A549 (cell line): ENCODE measurements at regions not wholly inside any gene's neighbourhood (a gene's known extent, or its start where the extent isn't known, plus 50 kb on each side); places are given as distances from the start of the nearest gene placed in this dataset.

ENCODE experiments used
- ATAC-seq, 2 experiments: fragments of 200-7000 bp in 1 of 2; fragments of >200 bp in 1 of 2; cut with Nextera tagmentation in 1 of 2; cut with Tn5 transposase in 1 of 2; 3 replicates each; pipeline versions ENCODE4 v1.8.0 to v1.9.1; 2018 to 2020; ENCODE audit warnings: mild to moderate bottlenecking in 1 of 2, moderate library complexity in 1 of 2
- CTCF ChIA-PET: fragments of 300-600 bp; sonication (Branson Sonifier 250); formaldehyde crosslinking; extraction: SDS; loops from one replicate; lab custom pipeline; 2021; ENCODE audit warnings: antibody characterized with exemption, inconsistent platforms; lab: Yijun Ruan, JAX
- POLR2A ChIA-PET: fragments of 350-600 bp; formaldehyde crosslinking; extraction: SDS; loops from one replicate; lab custom pipeline; 2021; ENCODE audit warnings: antibody characterized with exemption, inconsistent platforms; lab: Yijun Ruan, JAX
- DNase-seq, 2 experiments: peaks; one replicate each; pipeline versions ENCODE4 v3.0.0 to v3.0.0-alpha.2; 2011 to 2016; ENCODE audit warnings: low read depth in 1 of 2, low spot score in 1 of 2
- FAIRE-seq: peaks from 2 replicates; lab custom pipeline; 2011; peaks lifted over from hg19 to GRCh38; lab: Jason Lieb, UNC
- H3K27ac ChIP-seq, 2 experiments: fragments of >200 bp; sonication (Bioruptor Twin); formaldehyde crosslinking; 3 replicates each; pipeline ENCODE4 v1.5.1; 2016 to 2017
- H3K4me1 ChIP-seq: fragments of >200 bp; sonication (Bioruptor Twin); formaldehyde crosslinking; 3 replicates; pipeline ENCODE4 v1.6.1; 2016
- H3K4me2 ChIP-seq: fragments of >200 bp; sonication (Bioruptor Twin); formaldehyde crosslinking; 3 replicates; pipeline ENCODE4 v1.6.1; 2016
- H3K4me3 ChIP-seq: fragments of >200 bp; sonication (Bioruptor Twin); formaldehyde crosslinking; 3 replicates; pipeline ENCODE4 v1.5.1; 2016
- H3K9me3 ChIP-seq: fragments of >200 bp; sonication (Bioruptor Twin); formaldehyde crosslinking; 3 replicates; pipeline ENCODE4 v1.6.1; 2016
- CBX2 ChIP-seq: fragments of 200-600 bp; sonication (generic); IDR thresholded peaks from 2 replicates; pipeline ENCODE4 v1.6.1; 2016; ENCODE audit warnings: low read depth, mild to moderate bottlenecking, borderline replicate concordance
- E2F6 ChIP-seq: IDR thresholded peaks from 2 replicates; pipeline ENCODE4 v1.6.1; 2012; ENCODE audit warnings: low read depth, borderline replicate concordance
- EHMT2 ChIP-seq: fragments of 200-600 bp; sonication (generic); IDR thresholded peaks from 2 replicates; pipeline ENCODE4 v1.6.1; 2016; ENCODE audit warnings: antibody characterized with exemption, low read depth, mild to moderate bottlenecking, moderate library complexity
- GATA3 ChIP-seq: IDR thresholded peaks from 2 replicates; pipeline ENCODE4 v1.6.1; 2012; ENCODE audit warnings: borderline replicate concordance
- HES2 ChIP-seq: fragments of >200 bp; sonication (Bioruptor Twin); formaldehyde crosslinking; IDR thresholded peaks from 2 replicates; pipeline ENCODE4 v1.6.1; 2016
- HEYL ChIP-seq: fragments of 250-450 bp; sonication (Bioruptor Pico); IDR thresholded peaks from 2 replicates; pipeline ENCODE4 v1.8.0; 2021; ENCODE audit warnings: mild to moderate bottlenecking, moderate library complexity
- HMGXB4 ChIP-seq: fragments of 250-450 bp; sonication (Bioruptor Pico); IDR thresholded peaks from 2 replicates; pipeline ENCODE4 v1.5.0; 2021; ENCODE audit warnings: mild to moderate bottlenecking, moderate library complexity, borderline replicate concordance
- HOXA7 ChIP-seq: fragments of 250-450 bp; sonication (Bioruptor Pico); IDR thresholded peaks from 2 replicates; pipeline ENCODE4 v1.5.0; 2020; ENCODE audit warnings: mild to moderate bottlenecking, moderate library complexity
- HOXB13 ChIP-seq: fragments of 250-450 bp; sonication (Bioruptor Pico); IDR thresholded peaks from 2 replicates; pipeline ENCODE4 v1.5.0; 2020; ENCODE audit warnings: low read depth, mild to moderate bottlenecking, moderate library complexity
- HOXB5 ChIP-seq: fragments of 250-450 bp; sonication (Bioruptor Pico); IDR thresholded peaks from 2 replicates; pipeline ENCODE4 v1.5.0; 2020; ENCODE audit warnings: mild to moderate bottlenecking, moderate library complexity
- JUN ChIP-seq, 2 experiments: fragments of >200 bp; sonication (Bioruptor Twin); formaldehyde crosslinking; IDR thresholded peaks; 2 replicates in 1 of 2; 3 replicates in 1 of 2; pipeline ENCODE4 v1.6.1; 2016 to 2017
- KDM5A ChIP-seq: fragments of 200-600 bp; sonication (generic); IDR thresholded peaks from 2 replicates; pipeline ENCODE4 v1.6.1; 2016; ENCODE audit warnings: antibody characterized with exemption, mild to moderate bottlenecking
- NPAS2 ChIP-seq: fragments of 250-450 bp; sonication (Bioruptor Pico); IDR thresholded peaks from 2 replicates; pipeline ENCODE4 v1.8.0; 2022; ENCODE audit warnings: mild to moderate bottlenecking, moderate library complexity, borderline replicate concordance
- NR3C1 ChIP-seq: fragments of >200 bp; sonication (Bioruptor Twin); formaldehyde crosslinking; IDR thresholded peaks from 3 replicates; pipeline ENCODE4 v1.6.1; 2017
- PHF8 ChIP-seq: fragments of 200-600 bp; sonication (generic); IDR thresholded peaks from 2 replicates; pipeline ENCODE4 v1.6.1; 2016; ENCODE audit warnings: low read depth, mild to moderate bottlenecking, antibody characterized with exemption, moderate library complexity, borderline replicate concordance
- POLR2AphosphoS2 ChIP-seq: conservative IDR thresholded peaks from 2 replicates; pipeline ENCODE4 v1.6.1; 2012; ENCODE audit warnings: low read length, improper control_type of control experiment, inconsistent platforms
- RCOR1 ChIP-seq: fragments of 150-350 bp; IDR thresholded peaks from 2 replicates; pipeline ENCODE4 v1.6.1; 2014; ENCODE audit warnings: antibody characterized with exemption, low read length, low read depth
- RFX5 ChIP-seq: fragments of 450-650 bp; IDR thresholded peaks from 2 replicates; pipeline ENCODE4 v1.7.1; 2014; ENCODE audit warnings: antibody characterized with exemption, mild to moderate bottlenecking, moderate library complexity
- RNF2 ChIP-seq: fragments of 200-600 bp; sonication (generic); IDR thresholded peaks from 2 replicates; pipeline ENCODE4 v1.6.1; 2016; ENCODE audit warnings: low read depth, mild to moderate bottlenecking, antibody characterized with exemption, moderate library complexity, borderline replicate concordance
- SMC3 ChIP-seq: fragments of >200 bp; sonication (Bioruptor Twin); formaldehyde crosslinking; IDR thresholded peaks from 3 replicates; pipeline ENCODE4 v1.6.1; 2018; ENCODE audit warnings: inconsistent platforms
- TFCP2L1 ChIP-seq: fragments of 250-450 bp; sonication (Bioruptor Pico); IDR thresholded peaks from 2 replicates; pipeline ENCODE4 v1.5.0; 2021; ENCODE audit warnings: mild to moderate bottlenecking
- TP53 ChIP-seq: fragments of 250-450 bp; sonication (Bioruptor Pico); IDR thresholded peaks from 2 replicates; pipeline ENCODE4 v1.5.0; 2021; ENCODE audit warnings: mild to moderate bottlenecking, moderate library complexity
- ZNF302 ChIP-seq: fragments of 250-450 bp; sonication (Bioruptor Pico); IDR thresholded peaks from 2 replicates; pipeline ENCODE4 v1.9.0; 2021; ENCODE audit warnings: inconsistent platforms, mild to moderate bottlenecking, moderate library complexity
- WGBS: methylation state at CpG from one replicate; pipeline ENCODE4 v1.1.6; 2017; ENCODE audit errors: missing lambda C conversion rate; 5-methylcytosine and 5-hydroxymethylcytosine counted together

GRCh38 chr5:99926463-99926862 lies 608.7 kb upstream of the FAM174A start (continued):
- no peak for TF ChIP-seq ZNF302 (CRISPR knock-in tag)
- TF ChIP-seq POLR2AphosphoS2: no peak
- TF ChIP-seq HOXB5 (CRISPR knock-in tag): no peak

GRCh38 chr5:99922386-99922785 lies 612.8 kb upstream of the FAM174A start:
- no peak for FAIRE-seq
- CTCF ChIA-PET: no interaction called here
- Histone ChIP-seq H3K9me3 (no peaks in the 10 kb centered on the region), H3K4me3 (no peak overlapping the region), H3K27ac (no peak overlapping the region), H3K4me2 (no peak overlapping the region), H3K4me1 (no peaks in the 10 kb centered on the region)
- TF ChIP-seq HMGXB4 (CRISPR knock-in tag) (no peak), JUN (IDR thresholded peaks at IDR 0.05) (no peak), HOXB5 (CRISPR knock-in tag) (no peak)
- DNase-seq: no peak
- ATAC-seq: no peak
- POLR2A ChIA-PET: no interaction called here

- CTCF ChIA-PET: no interaction called here
- Histone ChIP-seq H3K27ac (no peak overlapping the region), H3K4me3 (no peak overlapping the region), H3K4me2 (no peak overlapping the region), H3K9me3 (no peaks in the 10 kb centered on the region), H3K4me1 (no peaks in the 10 kb centered on the region)
- no peak for DNase-seq
- ATAC-seq: no peak
- 16% methylated on average over 1 of the region's 1 CpG for WGBS
- no peak for FAIRE-seq
- POLR2A ChIA-PET: no interaction called here
- TF ChIP-seq SMC3 (no peak), JUN (IDR thresholded peaks at IDR 0.05) (no peak), HES2 (no peak), CBX2 (no peak), HOXB13 (no peak), RNF2 (no peak), EHMT2 (no peak), GATA3 (no peak), E2F6 (no peak), RFX5 (no peak), TP53 (CRISPR knock-in tag) (no peak), HMGXB4 (CRISPR knock-in tag) (no peak), HEYL (no peak), TFCP2L1 (CRISPR knock-in tag) (no peak), RCOR1 (no peak), HOXA7 (CRISPR knock-in tag) (no peak), KDM5A (no peak), NR3C1 (no peak), NPAS2 (CRISPR knock-in tag) (no peak), PHF8 (no peak)
- TF ChIP-seq, all 56 proteins: peak for 0
These were observed 623.2 kb upstream of the FAM174A start for GRCh38 chr5:99911971-99912370.
